Testis (tissue), 2 donors: ENCODE measurements at regions not wholly inside any gene's neighbourhood (a gene's known extent, or its start where the extent isn't known, plus 50 kb on each side); places are given as distances from the start of the nearest gene placed in this dataset.
"Not testable (repeated sequence)": the region's sequence is repeated elsewhere in the genome, so short reads cannot be mapped to it uniquely, and the experiment has no call there.

ENCODE experiments used
- DNase-seq: peaks from one replicate; pipeline ENCODE4 v3.0.0-alpha.2; 2019
- H3K27ac ChIP-seq, 2 donors: fragments of 200-600 bp; sonication (generic); one replicate each; pipeline ENCODE4 v1.5.1; 2019
- H3K27me3 ChIP-seq: fragments of 200-600 bp; sonication (generic); one replicate; pipeline ENCODE4 v1.5.1; 2019
- H3K36me3 ChIP-seq: fragments of 200-600 bp; sonication (generic); one replicate; pipeline ENCODE4 v1.5.1; 2017; ENCODE audit warnings: low read depth; ENCODE audit errors: missing control alignments
- H3K4me1 ChIP-seq: fragments of 200-600 bp; sonication (generic); one replicate; pipeline ENCODE4 v1.5.1; 2019
- H3K4me3 ChIP-seq, 2 donors: fragments of 200-600 bp; sonication (generic); one replicate each; pipeline ENCODE4 v1.5.1; 2017 to 2019
- H3K9me3 ChIP-seq: fragments of 200-600 bp; sonication (generic); one replicate; pipeline ENCODE4 v1.5.1; 2017
- POLR2A ChIP-seq: fragments of 450-650 bp; IDR thresholded peaks from one replicate; pipeline ENCODE4 v1.6.1; 2017; ENCODE audit warnings: antibody characterized with exemption, mild to moderate bottlenecking, moderate library complexity
- WGBS, 2 donors: methylation state at CpG; one replicate each; pipeline ENCODE4 v1.1.5; 2018; 5-methylcytosine and 5-hydroxymethylcytosine counted together
- intact Hi-C: fragments of 100-400 bp; cut with DNase I; formaldehyde crosslinking; loops from one replicate; pipeline ENCODE4 v1.15.1; 2023; ENCODE audit warnings: low total_unique reads
- TF ChIP-seq, protein P1 (sequence below), 3 experiments: fragments of 450-650 bp in 2 of 3; fragments of 200-600 bp in 1 of 3; sonication (generic) in 1 of 3; IDR thresholded peaks; one replicate each; pipeline ENCODE4 v1.5.1; 2016 to 2019; ENCODE audit warnings: antibody characterized with exemption in 3 of 3, mild to moderate bottlenecking in 2 of 3, moderate library complexity in 1 of 3

DNA sequence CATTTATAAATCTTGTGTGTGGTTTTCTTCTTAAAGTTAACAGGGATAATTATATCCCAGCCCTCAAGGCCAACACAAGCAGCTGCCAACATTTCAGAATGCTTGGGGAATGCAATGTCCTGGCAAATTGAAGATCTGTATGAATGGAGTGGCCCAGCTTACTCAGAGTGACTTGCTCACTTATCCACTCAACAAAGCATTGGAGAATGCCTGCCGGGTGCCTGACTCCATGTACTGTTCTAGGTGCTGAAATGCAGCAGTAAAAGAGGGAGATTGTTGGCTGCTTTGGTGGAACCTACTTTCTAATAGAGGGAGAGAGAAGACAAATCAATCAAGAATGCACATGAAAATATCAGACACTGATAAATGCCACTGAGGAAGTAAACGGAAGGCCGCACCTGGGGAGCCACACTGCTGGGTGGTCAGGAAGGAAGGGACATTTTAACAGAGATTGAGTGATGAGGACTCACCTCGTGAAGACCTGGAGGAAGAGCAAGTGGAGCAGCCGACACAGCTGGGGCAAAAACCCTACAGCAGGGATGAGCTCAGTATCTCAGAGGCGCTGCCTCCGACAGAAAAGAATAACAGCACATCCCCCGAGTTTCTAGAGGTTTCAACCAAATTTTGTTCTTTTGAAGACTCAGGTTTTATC lies 61.2 kb upstream of the VASH1 start:
- no peak overlapping the region for H3K4me3 ChIP-seq
- 70 to 76% methylated on average over 8 of the region's 8 CpGs for WGBS, 2 donors
- H3K9me3 ChIP-seq: no peaks in the 10 kb centered on the region
- no peaks in the 10 kb centered on the region for H3K27me3 ChIP-seq
- DNase-seq: peak; percentile 65
- no peak for TF ChIP-seq POLR2A
- TF ChIP-seq, protein P1, sequence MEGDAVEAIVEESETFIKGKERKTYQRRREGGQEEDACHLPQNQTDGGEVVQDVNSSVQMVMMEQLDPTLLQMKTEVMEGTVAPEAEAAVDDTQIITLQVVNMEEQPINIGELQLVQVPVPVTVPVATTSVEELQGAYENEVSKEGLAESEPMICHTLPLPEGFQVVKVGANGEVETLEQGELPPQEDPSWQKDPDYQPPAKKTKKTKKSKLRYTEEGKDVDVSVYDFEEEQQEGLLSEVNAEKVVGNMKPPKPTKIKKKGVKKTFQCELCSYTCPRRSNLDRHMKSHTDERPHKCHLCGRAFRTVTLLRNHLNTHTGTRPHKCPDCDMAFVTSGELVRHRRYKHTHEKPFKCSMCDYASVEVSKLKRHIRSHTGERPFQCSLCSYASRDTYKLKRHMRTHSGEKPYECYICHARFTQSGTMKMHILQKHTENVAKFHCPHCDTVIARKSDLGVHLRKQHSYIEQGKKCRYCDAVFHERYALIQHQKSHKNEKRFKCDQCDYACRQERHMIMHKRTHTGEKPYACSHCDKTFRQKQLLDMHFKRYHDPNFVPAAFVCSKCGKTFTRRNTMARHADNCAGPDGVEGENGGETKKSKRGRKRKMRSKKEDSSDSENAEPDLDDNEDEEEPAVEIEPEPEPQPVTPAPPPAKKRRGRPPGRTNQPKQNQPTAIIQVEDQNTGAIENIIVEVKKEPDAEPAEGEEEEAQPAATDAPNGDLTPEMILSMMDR (IDR thresholded peaks at IDR 0.05): no peak
- H3K27ac ChIP-seq: peak overlapping the region in 1 of 2 donors; percentile 54
- H3K36me3 ChIP-seq: no peaks in the 10 kb centered on the region
- H3K4me1 ChIP-seq: peaks cover 23% of the 10 kb centered on the region
- intact Hi-C loops: no loop called here

DNA sequence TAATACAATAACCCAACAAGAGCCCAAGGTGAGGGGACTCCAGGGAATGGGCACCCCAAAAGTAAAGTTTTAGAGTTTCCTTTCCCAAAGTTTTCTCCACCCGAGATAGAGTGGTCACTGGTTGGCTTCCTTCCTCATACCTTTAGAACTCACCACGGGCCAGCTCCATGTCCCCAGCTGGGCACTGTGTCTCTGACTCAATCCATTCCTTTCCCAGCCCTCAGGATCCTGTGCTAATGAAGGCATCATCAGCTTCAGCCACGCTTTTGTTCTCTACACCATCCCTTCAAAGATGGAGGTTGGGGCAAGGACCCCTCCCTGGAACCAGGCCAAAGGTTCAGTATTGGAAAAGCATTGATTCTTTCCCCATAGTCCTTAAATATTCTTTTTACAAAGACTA lies 59.8 kb upstream of the VASH1 start:
- Histone ChIP-seq H3K27ac (peak overlapping the region in 1 of 2 donors; percentile 54), H3K36me3 (no peaks in the 10 kb centered on the region), H3K27me3 (no peaks in the 10 kb centered on the region), H3K4me3 (no peak overlapping the region), H3K4me1 (peaks cover 23% of the 10 kb centered on the region), H3K9me3 (no peaks in the 10 kb centered on the region)
- DNase-seq: no peak
- 81 to 91% methylated on average over 3 of the region's 3 CpGs for WGBS, 2 donors
- intact Hi-C loops: no loop called here
- TF ChIP-seq, protein P1 (IDR thresholded peaks at IDR 0.05): no peak
- TF ChIP-seq POLR2A: no peak

DNA sequence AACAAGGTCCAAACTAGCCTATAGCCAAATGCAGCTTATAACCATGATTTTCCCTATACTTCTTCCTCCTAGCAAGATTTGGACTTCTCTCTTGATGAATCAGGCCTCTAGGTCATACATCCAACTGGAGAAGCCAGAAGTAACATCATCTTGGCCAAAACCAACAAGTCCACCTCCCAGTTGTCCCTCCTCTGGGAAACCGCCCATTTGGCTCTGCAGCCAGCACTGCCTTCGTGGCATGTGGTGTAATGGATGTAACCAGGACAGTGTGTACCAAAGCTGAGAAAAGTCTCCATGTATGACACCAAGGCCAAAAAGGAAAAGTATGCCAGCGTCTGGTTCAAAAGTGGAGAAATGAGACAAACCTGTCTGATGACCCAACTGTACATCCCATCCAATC lies 59.3 kb upstream of the VASH1 start:
- Histone ChIP-seq H3K36me3 (no peaks in the 10 kb centered on the region), H3K4me1 (peaks cover 23% of the 10 kb centered on the region), H3K27me3 (no peaks in the 10 kb centered on the region), H3K4me3 (no peak overlapping the region), H3K27ac (no peak overlapping the region), H3K9me3 (no peaks in the 10 kb centered on the region)
- TF ChIP-seq, protein P1 (IDR thresholded peaks at IDR 0.05): no peak
- TF ChIP-seq POLR2A: no peak
- DNase-seq: peak; percentile 63
- 47 to 63% methylated on average over 3 of the region's 3 CpGs for WGBS, 2 donors
- intact Hi-C loops: no loop called here

DNA sequence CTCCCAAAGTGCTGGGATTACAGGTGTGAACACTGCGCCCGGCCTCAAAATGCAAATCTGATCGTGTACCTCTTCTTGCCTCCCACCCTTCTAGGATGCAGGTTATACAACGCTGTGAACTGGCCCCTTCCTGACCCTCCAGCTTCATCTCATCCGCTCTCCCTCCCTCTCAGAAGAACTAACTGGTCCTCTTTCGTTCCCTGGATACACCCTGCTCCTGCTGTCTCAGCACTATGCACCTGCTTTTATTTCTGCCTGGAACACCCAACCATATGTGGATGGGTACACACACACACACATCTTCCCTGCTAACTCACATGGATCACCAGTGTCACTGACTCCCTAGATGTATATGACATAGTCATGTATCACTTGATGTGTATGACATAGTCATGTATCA lies 56.1 kb upstream of the VASH1 start:
- Histone ChIP-seq H3K4me1 (peaks cover 8% of the 10 kb centered on the region), H3K36me3 (no peaks in the 10 kb centered on the region), H3K9me3 (no peaks in the 10 kb centered on the region), H3K4me3 (peak overlapping the region in 1 of 2 donors; percentile 19), H3K27me3 (no peaks in the 10 kb centered on the region), H3K27ac (no peak overlapping the region)
- 65 to 70% methylated on average over 6 of the region's 6 CpGs for WGBS, 2 donors
- no peak for DNase-seq
- TF ChIP-seq, protein P1 (IDR thresholded peaks at IDR 0.05): no peak
- TF ChIP-seq POLR2A: no peak
- intact Hi-C loops: no loop called here

DNA sequence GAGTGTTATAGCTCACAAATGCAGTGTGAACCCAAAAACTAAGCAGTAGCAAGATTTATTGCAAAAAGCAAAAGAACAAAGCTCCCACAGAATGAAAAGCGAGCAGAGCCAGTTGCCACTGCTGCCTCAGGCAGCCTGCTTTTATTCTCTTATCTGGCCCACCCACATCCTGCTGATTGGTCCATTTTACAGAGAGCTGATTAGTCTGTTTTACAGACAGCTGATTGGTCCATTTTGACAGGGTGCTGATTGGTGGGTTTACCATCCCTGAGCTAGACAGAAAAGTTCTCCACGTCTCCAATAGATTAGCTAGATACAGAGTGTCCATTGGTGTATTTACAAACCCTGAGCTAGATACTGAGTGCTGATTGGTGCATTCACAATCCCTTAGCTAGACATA lies 55.1 kb upstream of the VASH1 start:
- H3K36me3 ChIP-seq, H3K27me3 ChIP-seq, H3K4me1 ChIP-seq, intact Hi-C loops, H3K9me3 ChIP-seq, H3K27ac ChIP-seq: not testable (repeated sequence)
- WGBS, 2 donors: 54 to 60% methylated on average over 2 of the region's 2 CpGs
- DNase-seq: peak; percentile 76
- H3K4me3 ChIP-seq: peak overlapping the region in 1 of 2 donors; percentile 54
